Activated CD4-positive, alpha-beta T cell treated with anti-CD3 and anti-CD28 coated beads, Interleukin-2, Interleukin-6, amounts not matched to agents 100 ng/mL and 50 ng/mL, durations not matched to agents 16 hours and 8 hours (primary cell): ENCODE measurements at regions not wholly inside any gene's neighbourhood (a gene's known extent, or its start where the extent isn't known, plus 50 kb on each side); places are given as distances from the start of the nearest gene placed in this dataset.
"Not testable (repeated sequence)": the region's sequence is repeated elsewhere in the genome, so short reads cannot be mapped to it uniquely, and the experiment has no call there.

Experiments used
- DNase-seq: peaks from one replicate; pipeline ENCODE4 v3.0.0-alpha.2; 2020

GRCh38 chr7:112981966-112982365 lies 104.7 kb downstream of the GPR85 start:
- no peak for DNase-seq

- DNase-seq: not testable (repeated sequence)
Measured at GRCh38 chr7:112979055-112979454, 107.6 kb downstream of the GPR85 start.

- DNase-seq: not testable (repeated sequence)
Measured at GRCh38 chr7:112977244-112977955, 109.2 kb downstream of the GPR85 start.

GRCh38 chr7:112970771-112971170 lies 115.9 kb downstream of the GPR85 start:
- no peak for DNase-seq

- no peak for DNase-seq
Measured at GRCh38 chr7:112969946-112970345, 116.7 kb downstream of the GPR85 start.

- DNase-seq: no peak
Measured at GRCh38 chr7:112965506-112965905, 121.1 kb downstream of the GPR85 start.

GRCh38 chr7:112963634-112964033 lies 123.0 kb downstream of the GPR85 start:
- DNase-seq: no peak

- no peak for DNase-seq
Measured at GRCh38 chr7:112962815-112963214, 123.8 kb downstream of the GPR85 start.

- DNase-seq: no peak
Measured at GRCh38 chr7:112959276-112959675, 127.4 kb downstream of the GPR85 start.

- DNase-seq: no peak
Measured at GRCh38 chr7:112958775-112959174, 127.9 kb downstream of the GPR85 start.

- DNase-seq: no peak
Measured at GRCh38 chr7:112957901-112958300, 128.7 kb downstream of the GPR85 start.

- DNase-seq: not testable (repeated sequence)
Measured at GRCh38 chr7:112953031-112953430, 133.6 kb downstream of the GPR85 start.

- DNase-seq: no peak
Measured at GRCh38 chr7:112951070-112951469, 135.6 kb downstream of the GPR85 start.

- DNase-seq: not testable (repeated sequence)
Measured at GRCh38 chr7:112949682-112950081, 136.9 kb downstream of the GPR85 start.

GRCh38 chr7:112946350-112946749 lies 140.3 kb downstream of the GPR85 start:
- DNase-seq: no peak

- DNase-seq: no peak
Measured at GRCh38 chr7:112945046-112945445, 141.6 kb downstream of the GPR85 start.

- DNase-seq: no peak
Measured at GRCh38 chr7:112942981-112943380, 143.6 kb downstream of the GPR85 start.

GRCh38 chr7:112942125-112942524 lies 144.5 kb downstream of the GPR85 start:
- DNase-seq: not testable (repeated sequence)

GRCh38 chr7:112940314-112940732 lies 146.3 kb downstream of the GPR85 start:
- DNase-seq: no peak

- peak; percentile 99 for DNase-seq
Measured at GRCh38 chr7:112939574-112940313, 146.9 kb downstream of the GPR85 start.

GRCh38 chr7:112938863-112939573 lies 147.6 kb downstream of the GPR85 start:
- no peak for DNase-seq

GRCh38 chr7:112937651-112938415 lies 147.6 kb upstream of the TMEM168 start:
- DNase-seq: no peak

- no peak for DNase-seq
Measured at GRCh38 chr7:112933598-112933997, 143.4 kb upstream of the TMEM168 start.
